GM18526 (cell line): ENCODE measurements at regions not wholly inside any gene's neighbourhood (a gene's known extent, or its start where the extent isn't known, plus 50 kb on each side); places are given as distances from the start of the nearest gene placed in this dataset.

Source experiments
- POLR2A ChIP-seq: IDR thresholded peaks from 3 replicates; pipeline ENCODE4 v1.6.1; 2011; ENCODE audit not compliant: insufficient read length; ENCODE audit errors: extremely low read depth

DNA sequence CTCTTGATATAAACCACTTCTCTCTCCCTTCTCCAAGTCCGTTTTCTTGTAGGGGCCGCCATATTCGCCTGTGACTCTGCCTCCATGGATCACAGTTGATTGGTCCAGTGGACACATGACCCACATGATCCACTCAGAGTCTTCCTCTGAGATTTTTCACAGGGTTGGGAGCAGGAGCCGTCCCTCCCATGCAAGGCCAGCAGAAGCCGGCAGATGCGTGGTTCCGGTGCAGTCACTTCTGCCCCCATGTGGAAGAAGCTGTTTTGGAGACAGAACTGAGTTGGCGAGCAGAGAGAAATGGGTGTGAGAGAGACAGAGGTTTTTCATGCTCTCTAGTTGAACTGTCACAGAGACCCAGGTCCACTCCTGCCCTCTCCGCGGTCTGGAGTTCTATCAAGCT is 83.3 kb downstream of the C16orf95 start:
- no peak for TF ChIP-seq POLR2A

DNA sequence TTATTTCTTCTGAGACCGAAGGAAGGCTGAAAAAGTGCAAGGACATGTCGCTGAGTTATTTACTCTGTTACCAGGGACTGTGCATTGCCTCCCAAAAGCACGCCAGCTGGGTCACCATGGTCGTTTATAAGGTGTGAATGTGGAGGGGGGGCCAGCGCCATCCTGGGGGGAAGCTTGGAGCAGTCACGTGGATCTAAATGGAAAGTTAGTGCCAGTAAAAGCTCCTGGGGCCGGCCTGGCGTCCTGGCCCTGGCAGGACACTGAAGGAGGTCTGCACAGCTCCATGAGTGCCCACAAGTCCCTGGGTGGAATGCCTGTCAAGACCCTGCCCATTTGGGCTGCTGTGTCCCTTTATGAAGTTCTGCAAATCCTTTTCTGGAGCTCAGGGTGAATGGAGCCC is 82.6 kb downstream of the C16orf95 start:
- TF ChIP-seq POLR2A, result no peak

DNA sequence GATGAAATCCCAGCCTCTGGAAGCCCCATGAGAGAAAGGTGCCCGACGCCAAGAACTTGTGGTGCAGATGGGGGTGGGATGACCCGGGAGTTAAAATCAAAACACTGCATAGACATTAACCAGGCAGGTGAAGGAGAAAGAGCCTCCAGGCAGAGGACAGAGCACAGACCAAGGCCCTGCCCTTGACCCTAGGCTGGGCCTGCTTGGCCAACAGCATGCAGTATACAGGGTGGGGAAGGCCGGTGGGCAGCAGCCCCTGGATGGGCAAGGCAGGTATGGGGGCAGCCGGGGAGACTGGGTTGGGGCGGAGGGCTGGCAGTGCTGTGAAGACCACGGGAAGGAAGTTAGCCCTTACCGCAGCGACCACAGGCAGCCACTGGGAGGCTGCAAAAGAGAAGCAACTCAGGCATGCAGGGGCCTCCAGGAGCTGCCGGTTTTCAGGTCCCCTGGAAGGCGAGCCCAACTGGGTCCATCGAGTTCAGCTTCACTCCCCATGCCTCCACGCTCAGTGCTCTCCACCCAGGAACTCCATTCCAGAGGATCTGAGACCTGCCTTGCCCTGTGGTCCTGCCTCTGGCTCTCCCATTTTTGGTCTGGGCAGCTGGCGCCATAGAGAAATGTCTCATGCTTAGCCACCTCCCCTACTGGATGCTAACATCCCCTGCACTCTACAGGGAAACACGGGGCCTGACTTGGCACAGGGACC is 81.2 kb downstream of the C16orf95 start:
- no peak for TF ChIP-seq POLR2A

DNA sequence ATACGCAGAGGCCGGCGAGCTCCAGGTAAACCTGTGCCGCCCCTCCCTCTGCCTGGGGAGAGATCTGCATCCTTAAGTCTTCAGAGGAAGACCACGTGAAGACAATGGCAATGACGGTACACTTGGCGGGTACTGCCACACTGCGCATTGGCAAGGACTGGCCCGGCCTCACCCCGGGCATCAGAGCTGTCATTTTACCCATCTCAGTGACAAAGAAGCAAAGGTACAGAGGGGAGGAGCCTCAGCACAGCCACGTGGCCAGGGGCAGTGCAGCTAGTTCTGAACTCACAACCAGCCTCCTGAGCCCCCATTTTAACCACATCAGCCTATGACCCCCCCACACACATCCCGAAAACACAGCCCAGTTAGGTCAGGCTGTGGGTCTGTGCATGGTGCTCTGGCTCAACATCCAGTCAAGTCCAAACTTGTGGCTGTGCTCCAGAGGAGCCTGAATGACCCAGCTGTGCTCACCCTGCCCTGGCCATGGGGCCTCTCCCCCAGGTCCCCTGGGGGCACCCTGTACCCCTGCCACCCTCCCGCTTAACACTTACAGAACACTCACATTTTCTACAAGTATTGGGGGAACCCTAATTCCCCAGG is 80.6 kb downstream of the C16orf95 start:
- no peak for TF ChIP-seq POLR2A

DNA sequence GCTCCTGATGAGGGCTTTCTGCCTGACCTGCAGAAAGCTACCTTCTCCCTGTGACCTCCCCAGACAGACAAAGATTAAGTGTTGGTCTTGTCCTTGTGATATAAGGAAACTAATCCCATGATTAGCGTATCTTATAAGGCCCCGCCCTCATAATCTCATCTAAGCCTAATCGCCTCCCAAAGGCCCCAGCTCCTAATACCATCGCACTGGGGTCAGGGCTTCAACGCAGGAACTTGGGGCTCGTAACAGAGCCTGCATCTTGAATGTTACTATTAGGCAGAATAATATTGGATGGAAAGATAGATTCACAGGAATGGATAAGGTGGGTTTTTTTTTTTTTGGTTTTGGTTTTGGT is 78.9 kb downstream of the C16orf95 start:
- no peak for TF ChIP-seq POLR2A

DNA sequence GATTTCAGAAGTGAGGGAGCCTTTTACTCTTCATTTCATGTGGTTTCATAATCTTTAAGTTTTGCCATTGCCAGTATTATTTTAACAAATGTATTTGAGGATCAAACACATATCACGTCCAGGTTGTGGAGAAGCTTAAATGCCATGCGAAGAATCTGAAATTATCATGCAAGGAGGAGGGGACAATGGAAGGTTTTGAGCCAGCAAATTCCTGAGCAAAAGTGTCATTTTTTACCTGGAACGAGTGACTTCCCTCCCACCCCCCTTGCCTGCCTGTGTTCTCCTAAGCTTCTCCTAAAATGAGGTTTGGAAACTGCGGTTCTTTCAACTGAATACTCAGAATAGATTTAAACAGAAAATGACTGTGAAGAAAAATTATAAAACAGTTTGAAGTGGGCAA is 77.6 kb downstream of the C16orf95 start:
- no peak for TF ChIP-seq POLR2A

DNA sequence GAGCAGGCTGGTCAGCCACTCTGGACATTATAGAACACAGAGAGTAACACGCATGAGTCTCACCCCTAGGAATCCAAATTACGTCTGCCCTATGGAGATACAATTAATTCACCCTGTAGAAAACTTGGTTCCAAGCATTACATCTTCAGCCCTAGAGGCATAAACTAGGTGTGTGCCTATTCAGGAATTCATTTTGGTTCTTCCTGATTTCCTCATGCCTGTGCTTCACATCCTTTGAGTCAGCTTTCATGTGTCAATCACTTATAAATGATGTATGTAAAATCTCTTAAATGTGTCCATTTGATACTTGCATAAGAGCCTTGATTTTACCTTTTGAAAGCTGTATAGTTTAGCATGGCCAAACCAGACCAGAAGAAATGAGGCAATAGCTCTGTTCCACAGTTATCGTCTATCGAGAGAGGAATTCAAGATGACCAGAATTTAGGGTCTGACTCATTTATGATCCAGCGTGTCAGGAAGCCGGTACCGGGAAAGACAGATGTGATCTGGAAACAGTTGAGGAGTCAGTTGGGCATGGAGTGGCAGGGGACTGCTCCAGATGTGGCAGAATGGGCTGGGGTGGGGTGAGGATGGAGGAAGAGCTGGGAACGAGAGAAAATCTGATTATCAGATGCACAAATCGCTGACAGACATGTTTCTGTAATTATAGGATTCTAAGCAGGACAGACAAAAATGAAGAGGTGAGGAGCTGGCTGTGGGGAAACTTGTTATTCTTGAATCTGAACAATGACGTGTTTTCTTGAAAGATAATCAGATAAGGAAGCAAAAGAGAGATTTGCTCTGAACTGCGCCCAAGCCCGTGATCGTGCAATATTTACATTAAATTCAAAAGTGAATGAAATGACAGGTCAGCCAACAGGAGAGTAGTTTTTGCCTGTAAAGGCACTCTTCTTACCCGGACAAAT is 76.7 kb downstream of the C16orf95 start:
- no peak for TF ChIP-seq POLR2A

DNA sequence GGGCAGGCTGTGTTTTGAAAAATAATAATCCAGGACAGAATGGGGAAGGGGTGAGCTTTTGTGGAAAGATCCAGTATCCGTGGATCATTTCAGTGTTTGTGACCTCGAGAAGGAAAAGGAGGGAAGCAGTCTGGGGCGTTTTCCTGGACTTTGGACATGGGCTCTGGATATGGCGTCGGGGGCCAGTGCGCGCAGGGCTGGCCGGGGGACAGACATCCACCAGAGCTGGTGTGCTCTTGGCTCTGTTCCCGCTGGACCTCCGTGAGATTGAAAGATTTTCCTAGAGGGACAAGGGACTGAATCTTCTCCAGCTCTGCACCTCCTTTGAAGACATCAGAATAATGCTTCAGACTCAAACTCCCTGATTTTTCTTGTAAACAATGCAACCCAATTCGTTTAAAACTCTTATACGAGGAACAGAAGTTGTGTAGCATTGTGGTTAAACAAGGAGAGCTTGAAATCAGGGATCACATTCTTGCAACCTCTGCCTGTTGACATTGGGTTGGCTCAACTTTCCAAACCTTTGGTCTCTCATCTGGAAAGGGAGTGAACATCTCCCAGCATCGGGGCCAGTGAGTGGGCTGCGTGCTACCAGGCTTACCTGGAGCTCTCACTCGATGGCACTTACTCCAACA is 75.9 kb downstream of the C16orf95 start:
- TF ChIP-seq POLR2A, result no peak

DNA sequence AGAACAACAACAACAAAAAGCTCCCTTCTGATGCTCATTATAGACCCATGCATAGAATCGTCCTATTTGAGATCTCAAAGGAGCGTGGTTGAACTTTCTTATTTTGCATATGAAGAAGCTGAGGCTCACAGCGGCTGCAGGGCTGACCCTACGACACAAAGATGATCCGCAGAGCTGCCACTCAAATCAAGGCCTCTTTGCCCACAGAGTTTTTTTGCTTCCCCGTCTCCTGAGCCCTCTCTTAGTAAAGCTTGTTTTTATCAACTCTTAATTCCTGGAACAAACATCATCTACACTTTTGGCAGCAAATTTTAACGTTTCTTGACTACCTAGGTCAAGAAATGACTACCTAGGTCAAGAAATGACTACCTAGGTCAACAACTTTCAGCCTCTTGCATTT is 73.7 kb downstream of the C16orf95 start:
- no peak for TF ChIP-seq POLR2A

DNA sequence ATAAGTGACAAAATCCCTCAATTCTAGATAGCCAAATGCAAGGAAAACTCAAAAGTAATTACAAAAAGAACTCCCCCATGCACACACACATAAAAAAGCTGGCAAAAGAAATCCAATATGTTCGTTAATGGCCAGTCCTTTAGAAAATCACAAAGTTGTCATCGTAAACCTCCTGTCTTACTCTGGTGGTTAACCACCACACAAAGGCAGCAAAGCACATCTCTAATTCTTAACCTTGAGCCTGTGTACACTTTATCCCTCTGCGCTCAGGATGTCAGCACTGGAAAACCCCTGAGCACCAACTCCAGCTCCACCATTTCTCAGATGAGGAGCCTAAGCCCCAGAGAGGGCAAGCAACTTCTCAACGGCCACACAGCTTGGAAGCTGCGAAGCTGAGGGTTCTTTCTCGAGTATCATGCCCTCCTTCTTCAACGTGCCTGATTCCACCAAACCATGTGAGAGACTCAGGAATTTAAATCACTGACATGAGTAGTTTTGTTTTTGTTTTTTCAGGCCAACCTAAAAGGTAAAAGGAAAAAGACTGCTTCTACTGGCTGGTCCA is 72.5 kb downstream of the C16orf95 start:
- no peak for TF ChIP-seq POLR2A

DNA sequence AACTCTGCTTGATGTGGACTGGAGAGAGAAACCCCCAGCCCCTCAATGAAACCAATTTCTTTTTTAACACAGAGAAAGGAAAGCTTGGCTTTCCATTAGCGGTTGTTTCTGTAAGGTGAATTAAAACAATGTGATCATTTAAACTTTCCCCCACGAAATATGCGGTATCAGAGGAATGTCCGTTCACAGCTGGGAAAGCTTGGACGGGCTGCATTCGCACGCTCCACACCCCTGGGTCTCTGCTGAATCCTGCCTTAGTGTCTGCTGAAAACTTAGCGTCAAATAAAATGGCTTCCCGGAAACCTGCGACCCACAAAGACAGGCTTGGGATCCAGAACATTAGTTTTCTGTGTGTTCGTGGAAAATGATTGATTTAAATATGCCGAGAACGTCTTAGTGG is 71.7 kb downstream of the C16orf95 start:
- TF ChIP-seq POLR2A, result no peak

DNA sequence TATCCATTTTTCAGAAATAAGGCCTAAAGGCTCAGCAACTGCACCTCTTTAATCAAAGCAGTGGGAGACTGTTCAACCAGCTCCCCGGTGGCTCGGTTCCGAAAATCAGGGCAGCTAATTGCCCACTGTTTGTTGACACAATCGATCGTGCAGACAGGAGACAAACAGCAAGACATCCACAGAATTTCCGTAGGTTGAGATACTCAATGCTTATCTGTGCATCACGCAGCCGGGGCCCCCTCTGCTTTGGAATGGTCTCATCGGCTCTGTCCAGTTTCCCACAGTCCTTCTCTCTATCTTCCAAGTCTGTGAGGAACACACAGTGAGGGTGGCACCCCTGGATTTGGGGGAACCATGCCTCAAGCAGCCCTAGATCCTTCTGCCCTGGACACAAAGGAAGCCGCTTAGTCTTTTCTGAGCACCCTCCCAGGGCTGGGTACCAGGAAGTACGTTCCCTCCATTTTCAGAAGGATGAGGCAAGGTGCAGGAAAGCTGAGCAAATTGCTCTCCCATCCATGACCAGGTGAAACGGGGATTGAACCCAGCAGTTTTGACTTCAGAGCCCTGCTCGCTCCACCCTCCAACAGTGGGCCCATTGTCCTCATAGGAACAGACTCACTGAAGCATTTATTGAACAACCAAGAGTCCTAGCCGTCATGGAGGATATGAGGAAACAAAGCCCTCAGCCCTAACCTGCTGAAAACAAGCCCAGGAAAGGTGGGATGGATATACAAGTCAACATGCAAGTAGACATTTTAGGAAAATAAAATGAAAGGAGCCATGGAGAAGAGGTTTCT is 70.7 kb downstream of the C16orf95 start:
- TF ChIP-seq POLR2A, result no peak

DNA sequence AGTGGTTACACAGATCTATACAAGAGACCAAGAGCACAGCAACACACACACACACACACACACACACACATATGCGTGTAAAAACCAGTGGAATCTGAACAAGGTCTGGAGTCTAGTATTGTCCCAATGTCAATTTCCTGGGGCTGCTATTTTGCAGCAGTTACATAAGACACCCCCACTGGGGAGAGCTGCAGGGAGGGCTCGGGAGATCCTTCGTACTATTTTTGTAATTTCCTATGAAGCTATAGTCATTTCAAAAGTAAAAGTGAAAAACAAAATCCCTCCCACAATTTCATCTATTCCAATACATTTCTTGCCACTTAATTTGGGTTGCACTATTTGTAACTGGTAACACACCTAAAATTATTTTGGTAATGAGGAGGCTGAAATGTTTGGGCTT is 68.5 kb downstream of the C16orf95 start:
- no peak for TF ChIP-seq POLR2A

DNA sequence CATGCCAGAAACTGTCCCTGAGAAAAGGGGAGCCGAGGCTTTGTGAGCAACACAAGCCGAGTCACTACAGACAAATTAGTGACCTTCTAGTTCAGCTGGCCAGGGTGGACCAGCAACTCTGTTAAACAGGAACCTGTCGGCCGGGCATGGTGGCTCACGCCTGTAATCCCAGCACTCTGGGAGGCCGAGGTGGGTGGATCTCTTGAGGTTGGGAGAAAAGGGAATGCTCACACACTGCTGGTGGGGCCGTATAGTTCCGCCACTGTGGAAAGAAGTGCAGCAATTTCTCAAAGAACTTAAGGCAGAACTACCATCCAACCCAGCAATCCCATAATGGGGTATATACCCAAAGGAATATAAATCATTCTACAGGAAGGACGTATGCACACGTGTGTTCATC is 67.8 kb downstream of the C16orf95 start:
- TF ChIP-seq POLR2A, result no peak
